ENCODE measurements at regions not wholly inside any gene's neighbourhood (a gene's known extent, or its start where the extent isn't known, plus 50 kb on each side); places are given as distances from the start of the nearest gene placed in this dataset.

- no peak for DNase-seq
Observed at GRCh38 chr10:78919181-78919966, 149.4 kb upstream of the ZMIZ1 start.

- DNase-seq: no peak
Observed at GRCh38 chr10:78920011-78920410, 148.8 kb upstream of the ZMIZ1 start.

- DNase-seq: no peak
Observed at GRCh38 chr10:78921895-78922294, 146.9 kb upstream of the ZMIZ1 start.

- DNase-seq: no peak
Observed at GRCh38 chr10:78923647-78924318, 145.0 kb upstream of the ZMIZ1 start.

GRCh38 chr10:78924319-78925003 lies 144.3 kb upstream of the ZMIZ1 start:
- DNase-seq: no peak

- DNase-seq: no peak
Observed at GRCh38 chr10:78925275-78925674, 143.5 kb upstream of the ZMIZ1 start.

- DNase-seq: no peak
Observed at GRCh38 chr10:78925800-78926319, 142.9 kb upstream of the ZMIZ1 start.

GRCh38 chr10:78927257-78927995 lies 141.3 kb upstream of the ZMIZ1 start:
- DNase-seq: no peak

GRCh38 chr10:78928330-78928729 lies 140.4 kb upstream of the ZMIZ1 start:
- no peak for DNase-seq

GRCh38 chr10:78929541-78929940 lies 139.2 kb upstream of the ZMIZ1 start:
- DNase-seq: no peak

- no peak for DNase-seq
Observed at GRCh38 chr10:78931321-78932053, 137.3 kb upstream of the ZMIZ1 start.

GRCh38 chr10:78932054-78932386 lies 136.7 kb upstream of the ZMIZ1 start:
- DNase-seq: no peak

- DNase-seq: no peak
Observed at GRCh38 chr10:78932861-78933260, 135.9 kb upstream of the ZMIZ1 start.

GRCh38 chr10:78933828-78934531 lies 134.8 kb upstream of the ZMIZ1 start:
- no peak for DNase-seq

GRCh38 chr10:78934532-78934898 lies 134.3 kb upstream of the ZMIZ1 start:
- DNase-seq: no peak

- no peak for DNase-seq
Observed at GRCh38 chr10:78934994-78935602, 133.7 kb upstream of the ZMIZ1 start.

- DNase-seq: no peak
Observed at GRCh38 chr10:78935697-78936407, 132.9 kb upstream of the ZMIZ1 start.

GRCh38 chr10:78936412-78937342 lies 132.1 kb upstream of the ZMIZ1 start:
- DNase-seq: no peak

- no peak for DNase-seq
Observed at GRCh38 chr10:78937393-78937792, 131.4 kb upstream of the ZMIZ1 start.
